Activated T-cell treated with anti-CD3 and anti-CD28 coated beads, Interleukin-2, amount 50 U/mL, for 4 hours (primary cell): ENCODE measurements at regions not wholly inside any gene's neighbourhood (a gene's known extent, or its start where the extent isn't known, plus 50 kb on each side); places are given as distances from the start of the nearest gene placed in this dataset.

ENCODE experiments used
- ATAC-seq, 2 donors: fragments of 200-7000 bp; cut with Tn5 transposase; one replicate each; pipeline ENCODE4 v1.10.0; 2021
- DNase-seq: peaks from one replicate; pipeline ENCODE4 v3.0.0-alpha.2; 2020
- H3K27me3 Mint-ChIP-seq: one replicate; pipeline ENCODE4 v1.8.0; 2021; ENCODE audit warnings: low read depth, mixed read lengths
- H3K36me3 Mint-ChIP-seq: one replicate; pipeline ENCODE4 v1.8.0; 2022; ENCODE audit warnings: mixed read lengths; ENCODE audit not compliant: insufficient read depth
- H3K4me1 Mint-ChIP-seq: one replicate; pipeline ENCODE4 v1.8.0; 2021; ENCODE audit warnings: low read depth, mixed read lengths
- H3K4me3 Mint-ChIP-seq: one replicate; pipeline ENCODE4 v1.8.0; 2021; ENCODE audit warnings: mild to moderate bottlenecking, moderate library complexity, mixed read lengths
- H3K9me3 Mint-ChIP-seq: one replicate; pipeline ENCODE4 v1.8.0; 2021; ENCODE audit warnings: mixed read lengths

DNA sequence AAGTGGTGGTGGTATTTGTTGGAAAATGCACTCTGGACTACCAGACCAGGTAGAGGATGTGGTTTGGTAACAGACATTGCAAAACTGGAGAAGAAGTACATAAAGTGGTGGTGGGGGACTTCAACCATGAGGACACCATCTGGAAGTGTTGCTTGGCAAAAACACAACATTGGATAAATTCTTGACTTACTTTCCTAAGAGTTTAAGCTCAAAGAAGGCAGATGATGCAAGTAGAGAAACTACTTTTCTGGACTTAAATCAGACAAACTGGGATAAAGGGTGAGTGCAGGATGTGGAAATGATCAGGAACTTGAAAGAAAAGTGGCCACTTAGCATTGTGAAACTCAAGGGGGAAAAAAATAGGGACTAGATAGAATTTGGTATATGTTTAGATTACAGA, 487.4 kb downstream of the ZEB2 start:
- no peaks in the 10 kb centered on the region for H3K9me3 Mint-ChIP-seq
- no peaks in the 10 kb centered on the region for H3K4me1 Mint-ChIP-seq
- no peak overlapping the region for H3K4me3 Mint-ChIP-seq
- DNase-seq (no peak), ATAC-seq (no peak)
- peaks cover 2% of the 10 kb centered on the region for H3K36me3 Mint-ChIP-seq
- no peaks in the 10 kb centered on the region for H3K27me3 Mint-ChIP-seq

DNA sequence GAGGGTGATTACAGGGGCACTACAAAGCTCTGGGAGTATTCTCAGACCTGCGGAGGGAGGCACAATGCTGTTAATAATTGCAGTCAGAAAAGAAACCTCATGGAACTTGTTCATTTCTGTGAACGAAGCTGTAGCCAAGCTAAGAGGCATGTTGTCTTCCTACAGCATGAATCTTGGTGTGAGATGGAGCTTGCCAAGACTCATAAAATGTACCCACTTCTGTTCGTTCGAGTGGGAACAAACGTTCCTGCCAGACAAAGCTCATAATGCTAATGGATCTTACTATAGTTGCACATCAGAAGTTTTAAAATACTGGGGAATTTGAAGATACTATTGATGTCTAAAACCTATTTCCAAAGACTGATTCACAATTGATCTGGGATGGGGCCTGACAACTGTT, 489.1 kb downstream of the ZEB2 start:
- no peak for ATAC-seq
- Mint-ChIP-seq H3K9me3 (no peaks in the 10 kb centered on the region), H3K4me1 (no peaks in the 10 kb centered on the region), H3K27me3 (no peaks in the 10 kb centered on the region), H3K4me3 (no peak overlapping the region), H3K36me3 (peaks cover 5% of the 10 kb centered on the region)
- DNase-seq = no peak

DNA sequence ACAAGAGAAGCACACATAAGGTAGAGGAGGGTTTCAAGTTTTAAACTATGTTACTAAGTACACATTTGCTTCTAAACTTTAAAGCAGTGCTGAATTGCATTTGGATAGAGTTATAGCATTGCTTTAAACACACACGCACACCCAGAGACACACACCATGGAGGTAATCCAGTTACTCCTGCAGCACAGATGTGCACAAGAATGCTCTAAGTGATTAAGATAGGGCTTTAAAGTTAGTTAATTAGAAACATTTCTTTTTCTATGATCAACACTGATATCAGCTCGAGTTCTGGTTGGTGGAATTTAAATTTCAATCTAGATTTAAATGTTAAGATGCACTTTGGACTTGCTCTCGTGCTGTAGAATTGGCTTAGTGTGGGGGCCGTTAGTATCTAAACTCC, 492.3 kb downstream of the ZEB2 start:
- no peaks in the 10 kb centered on the region for H3K27me3 Mint-ChIP-seq
- DNase-seq (no peak), ATAC-seq (no peak)
- no peaks in the 10 kb centered on the region for H3K9me3 Mint-ChIP-seq
- peaks cover 4% of the 10 kb centered on the region for H3K36me3 Mint-ChIP-seq
- no peaks in the 10 kb centered on the region for H3K4me1 Mint-ChIP-seq
- no peak overlapping the region for H3K4me3 Mint-ChIP-seq

DNA sequence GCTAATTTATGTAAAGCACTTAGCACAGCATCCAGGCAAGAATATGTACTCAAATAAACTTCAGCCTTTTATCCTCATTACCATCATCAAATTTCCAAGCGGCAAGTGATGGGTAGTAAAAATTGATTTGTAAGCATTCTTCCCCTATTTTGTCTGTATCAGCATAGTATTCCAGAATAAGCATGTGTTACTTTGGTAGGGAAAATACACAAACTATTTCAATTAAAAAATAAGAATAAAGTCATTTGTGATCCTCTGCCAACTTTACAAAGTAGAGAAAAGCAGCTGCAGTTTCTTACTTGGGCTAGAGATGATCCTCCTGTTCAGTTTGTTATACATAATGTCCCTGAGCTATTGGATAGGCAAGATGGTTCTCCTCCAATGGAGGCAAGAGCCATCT, 493.2 kb downstream of the ZEB2 start:
- peaks cover 3% of the 10 kb centered on the region for H3K36me3 Mint-ChIP-seq
- no peaks in the 10 kb centered on the region for H3K27me3 Mint-ChIP-seq
- no peaks in the 10 kb centered on the region for H3K9me3 Mint-ChIP-seq
- ATAC-seq (no peak), DNase-seq (no peak)
- no peak overlapping the region for H3K4me3 Mint-ChIP-seq
- no peaks in the 10 kb centered on the region for H3K4me1 Mint-ChIP-seq

DNA sequence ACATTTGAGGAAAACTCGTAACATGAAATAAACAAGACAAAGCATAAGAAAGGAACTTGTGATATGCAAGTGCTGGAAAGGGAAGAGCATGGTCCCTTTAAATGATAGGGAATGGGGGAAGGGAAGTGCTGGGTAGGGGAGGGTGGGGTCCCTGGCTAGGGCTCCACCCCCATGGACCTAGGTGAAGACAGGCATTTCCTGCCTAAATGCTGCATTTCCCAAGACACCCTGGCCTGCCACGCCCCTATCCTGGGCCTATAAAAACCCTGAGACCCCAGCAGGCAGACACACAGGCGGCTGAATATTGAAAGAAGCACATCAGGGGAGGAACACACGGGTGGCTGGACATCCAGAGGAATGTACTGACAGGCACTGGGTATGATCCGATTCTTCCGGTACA, 499.9 kb downstream of the ZEB2 start:
- Mint-ChIP-seq H3K27me3 (no peaks in the 10 kb centered on the region), H3K9me3 (no peaks in the 10 kb centered on the region), H3K36me3 (peaks cover 2% of the 10 kb centered on the region), H3K4me3 (no peak overlapping the region), H3K4me1 (no peaks in the 10 kb centered on the region)
- DNase-seq (no peak), ATAC-seq (no peak)

DNA sequence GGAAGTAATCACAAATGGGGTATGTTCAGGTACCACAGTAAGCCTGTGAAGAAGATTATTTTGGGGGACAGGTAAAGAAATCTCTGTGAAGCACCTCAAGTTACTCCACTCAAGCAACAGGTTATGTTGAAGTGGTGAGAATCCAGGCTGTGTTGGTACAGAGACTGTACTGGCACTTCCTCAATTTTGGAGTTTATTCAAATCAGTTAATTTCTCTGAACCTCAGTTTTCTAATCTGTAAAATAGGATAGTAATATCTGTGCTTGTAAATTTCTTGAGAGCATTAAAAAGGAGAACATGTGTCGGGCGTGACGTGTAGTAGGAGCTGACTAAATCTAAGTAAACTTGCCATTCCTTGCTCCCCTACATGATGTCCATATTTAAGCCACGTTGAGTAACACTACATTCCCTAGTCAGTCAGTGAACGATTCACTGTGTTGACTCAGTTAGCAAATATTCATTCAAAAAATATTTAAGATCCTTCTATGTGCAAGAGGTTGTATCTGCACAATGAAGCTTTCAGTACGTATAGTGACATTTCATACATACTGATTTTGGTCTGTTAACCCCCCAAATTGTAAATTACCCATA, 504.2 kb downstream of the ZEB2 start:
- no peak for DNase-seq
- no peak for ATAC-seq
- no peaks in the 10 kb centered on the region for H3K4me1 Mint-ChIP-seq
- no peaks in the 10 kb centered on the region for H3K27me3 Mint-ChIP-seq
- H3K9me3 Mint-ChIP-seq = no peaks in the 10 kb centered on the region
- peaks cover 6% of the 10 kb centered on the region for H3K36me3 Mint-ChIP-seq
- H3K4me3 Mint-ChIP-seq = no peak overlapping the region

DNA sequence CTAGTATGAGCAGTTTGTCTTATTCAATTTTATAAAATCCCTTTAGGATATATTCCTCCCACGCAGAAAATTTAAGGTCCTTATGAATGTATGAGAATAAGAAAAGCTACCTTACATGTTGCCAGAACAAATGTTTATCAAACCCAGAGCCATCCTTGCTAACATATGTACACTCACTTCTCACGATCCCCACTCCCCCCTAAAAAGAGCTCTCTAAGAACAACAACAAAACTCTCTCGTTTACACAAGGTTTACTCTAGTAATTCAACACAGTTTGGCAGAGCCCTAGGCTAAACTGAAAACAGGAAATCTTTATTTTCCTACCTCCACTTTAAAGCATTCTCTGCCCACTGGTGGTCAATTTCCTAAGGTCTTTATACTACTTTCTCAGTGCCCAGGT, 504.9 kb downstream of the ZEB2 start:
- Mint-ChIP-seq H3K36me3 (peaks cover 6% of the 10 kb centered on the region), H3K4me3 (no peak overlapping the region), H3K9me3 (no peaks in the 10 kb centered on the region), H3K27me3 (no peaks in the 10 kb centered on the region), H3K4me1 (no peaks in the 10 kb centered on the region)
- ATAC-seq (no peak), DNase-seq (no peak)

DNA sequence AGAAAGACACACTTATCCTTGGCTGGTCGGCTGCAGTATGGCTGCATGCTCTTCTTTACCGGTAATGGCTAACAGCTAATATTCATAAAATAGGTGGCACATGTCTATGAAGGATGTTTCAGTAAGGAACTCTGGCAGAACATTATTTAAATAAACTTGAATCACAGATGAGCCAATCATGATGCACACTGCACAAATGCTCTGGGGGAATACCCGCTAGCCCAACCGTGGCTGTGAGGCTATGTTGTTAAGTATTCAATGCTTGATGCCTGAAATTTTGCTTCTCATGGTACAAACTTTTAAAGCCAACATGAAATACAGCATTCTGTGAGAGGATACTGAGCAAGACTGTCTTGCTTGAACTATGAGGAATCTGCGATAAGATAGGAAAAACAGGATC, 505.8 kb downstream of the ZEB2 start:
- no peak for DNase-seq
- Mint-ChIP-seq H3K4me1 (no peaks in the 10 kb centered on the region), H3K36me3 (peaks cover 6% of the 10 kb centered on the region), H3K9me3 (no peaks in the 10 kb centered on the region), H3K4me3 (no peak overlapping the region), H3K27me3 (no peaks in the 10 kb centered on the region)
- no peak for ATAC-seq

DNA sequence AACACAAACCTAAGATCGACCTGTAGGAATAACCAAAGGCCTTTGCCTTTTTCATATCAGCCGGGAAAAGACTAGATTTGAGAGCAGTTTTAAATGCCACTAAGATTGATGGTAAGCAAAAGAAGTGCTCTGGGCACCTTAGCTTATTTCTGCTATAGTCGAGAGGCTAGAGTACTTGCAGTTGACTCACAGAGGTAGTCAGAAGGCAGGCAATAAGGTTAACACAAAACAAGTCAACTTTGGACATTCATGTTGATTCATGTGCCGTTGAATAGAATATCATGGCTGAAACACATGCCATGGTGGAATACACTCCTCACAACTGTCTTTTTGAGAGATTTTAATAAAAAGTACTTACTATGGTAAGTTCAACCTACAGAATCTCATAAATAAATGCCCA, 507.6 kb downstream of the ZEB2 start:
- DNase-seq (no peak), ATAC-seq (no peak)
- peaks cover 13% of the 10 kb centered on the region for H3K36me3 Mint-ChIP-seq
- no peak overlapping the region for H3K4me3 Mint-ChIP-seq
- H3K9me3 Mint-ChIP-seq = no peaks in the 10 kb centered on the region
- no peaks in the 10 kb centered on the region for H3K27me3 Mint-ChIP-seq
- no peaks in the 10 kb centered on the region for H3K4me1 Mint-ChIP-seq

DNA sequence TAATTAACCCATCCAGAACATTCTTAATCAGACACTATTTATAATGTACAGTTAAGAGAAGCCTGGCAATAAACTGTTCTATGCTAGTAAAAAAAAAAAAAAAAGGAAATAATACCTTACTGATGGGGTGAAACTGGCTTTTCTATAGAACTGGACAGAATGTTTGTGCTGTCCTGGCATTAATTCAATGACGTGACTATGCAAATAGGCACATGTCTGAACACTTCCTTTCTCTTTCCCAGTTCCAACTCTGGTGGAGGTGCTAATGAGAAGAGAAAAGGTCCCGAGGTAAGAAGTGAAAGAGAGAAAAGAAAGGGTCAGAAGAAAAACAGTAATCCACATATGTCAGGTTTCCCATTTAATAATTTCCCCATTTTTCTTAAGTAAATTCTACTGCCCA, 508.4 kb downstream of the ZEB2 start:
- Mint-ChIP-seq H3K4me3 (no peak overlapping the region), H3K27me3 (no peaks in the 10 kb centered on the region), H3K36me3 (peaks cover 18% of the 10 kb centered on the region), H3K4me1 (no peaks in the 10 kb centered on the region), H3K9me3 (no peaks in the 10 kb centered on the region)
- DNase-seq (no peak), ATAC-seq (no peak)

DNA sequence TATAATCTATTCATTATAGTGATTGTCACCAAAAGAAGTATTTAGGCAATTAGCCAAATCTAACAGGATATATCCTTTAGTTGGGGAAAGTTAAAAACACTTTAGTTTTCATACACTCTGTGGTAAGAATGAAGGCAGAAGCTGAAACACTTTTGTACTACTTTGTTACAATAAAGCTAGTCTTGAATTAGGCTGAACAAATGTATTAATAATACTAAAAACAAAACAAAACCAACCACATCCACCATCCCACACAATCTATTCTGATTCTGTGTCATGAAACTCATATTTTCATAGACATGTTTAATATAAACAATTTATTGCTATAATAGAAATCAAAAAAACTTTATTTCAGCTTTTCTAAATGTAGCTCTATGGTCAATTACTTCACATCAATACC, 508.8 kb downstream of the ZEB2 start:
- no peak for ATAC-seq
- Mint-ChIP-seq H3K36me3 (peaks cover 21% of the 10 kb centered on the region), H3K27me3 (no peaks in the 10 kb centered on the region), H3K4me3 (no peak overlapping the region), H3K4me1 (no peaks in the 10 kb centered on the region), H3K9me3 (no peaks in the 10 kb centered on the region)
- no peak for DNase-seq

DNA sequence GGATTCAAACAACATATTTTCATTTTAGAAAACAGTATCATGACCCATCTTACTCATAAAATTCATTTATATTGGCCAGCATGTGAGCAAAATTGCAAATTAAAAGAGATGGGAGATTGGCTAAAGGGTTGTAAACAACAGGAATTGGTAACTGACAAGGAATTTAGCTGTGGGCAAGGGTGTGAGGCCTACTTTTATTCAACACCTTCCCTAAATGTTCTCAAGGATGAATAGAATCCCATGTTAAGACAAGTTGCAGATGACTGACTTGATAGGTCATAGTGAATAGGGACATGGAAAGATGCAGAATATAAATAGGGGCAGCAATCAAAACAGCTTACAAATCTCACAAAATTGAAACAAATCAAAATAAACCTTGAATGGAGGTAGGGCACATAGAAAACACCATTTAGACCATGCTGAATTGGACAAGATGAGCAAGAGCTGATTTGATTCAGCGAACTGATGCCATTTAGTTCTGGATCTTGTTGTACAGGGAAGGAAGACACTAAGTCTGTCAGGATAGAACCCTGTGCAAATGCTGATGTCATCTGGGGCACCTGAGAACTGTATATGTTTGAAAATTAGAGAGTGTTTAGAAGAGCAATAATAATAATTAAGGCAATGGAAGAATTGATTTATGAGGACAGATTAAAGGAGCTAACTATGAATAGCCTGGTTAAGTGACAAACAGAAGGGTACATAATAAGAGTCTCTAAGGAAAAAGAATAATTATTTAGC, 509.7 kb downstream of the ZEB2 start:
- no peaks in the 10 kb centered on the region for H3K27me3 Mint-ChIP-seq
- no peaks in the 10 kb centered on the region for H3K4me1 Mint-ChIP-seq
- H3K36me3 Mint-ChIP-seq = peaks cover 21% of the 10 kb centered on the region
- no peaks in the 10 kb centered on the region for H3K9me3 Mint-ChIP-seq
- ATAC-seq = no peak
- no peak for DNase-seq
- H3K4me3 Mint-ChIP-seq = no peak overlapping the region

DNA sequence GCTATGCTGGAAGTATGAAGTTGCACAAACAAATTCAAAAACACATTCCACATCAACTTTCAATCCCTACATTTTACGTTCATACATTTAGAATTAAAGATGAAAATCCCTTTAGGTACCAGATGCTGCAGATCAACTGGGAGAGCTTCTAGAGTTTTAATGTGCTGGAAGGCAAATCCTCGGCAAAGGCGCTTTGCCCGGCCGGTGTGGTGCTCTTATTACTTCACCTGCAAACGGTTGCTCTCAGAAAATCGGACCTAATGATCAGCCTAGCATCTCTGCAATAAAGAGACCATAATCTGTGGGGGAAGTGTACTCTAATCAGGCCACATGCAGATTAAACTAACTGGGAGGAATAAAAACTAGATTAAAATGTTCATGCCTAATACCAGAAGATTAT, 513.8 kb downstream of the ZEB2 start:
- no peaks in the 10 kb centered on the region for H3K4me1 Mint-ChIP-seq
- no peak for DNase-seq
- H3K36me3 Mint-ChIP-seq = peaks cover 18% of the 10 kb centered on the region
- H3K4me3 Mint-ChIP-seq = no peak overlapping the region
- no peaks in the 10 kb centered on the region for H3K27me3 Mint-ChIP-seq
- ATAC-seq = no peak
- no peaks in the 10 kb centered on the region for H3K9me3 Mint-ChIP-seq

DNA sequence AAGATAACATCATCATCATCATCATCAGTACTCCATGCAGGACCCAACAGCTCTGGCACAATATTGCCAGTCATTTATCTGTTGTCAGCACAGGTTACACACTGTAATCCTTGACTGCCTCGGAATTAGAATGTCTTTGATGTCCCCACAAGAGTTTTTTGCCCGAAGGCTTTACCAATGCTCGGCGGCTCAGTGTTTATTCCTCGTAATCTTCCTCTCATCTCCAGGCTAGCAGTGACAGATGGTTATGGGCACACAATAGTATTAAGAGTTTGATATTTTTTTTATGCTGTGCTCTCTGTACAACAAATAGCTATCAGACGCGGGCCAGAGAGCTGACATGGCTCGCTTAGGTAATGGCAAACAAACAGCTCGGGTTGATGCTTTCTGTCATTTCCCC, 515.2 kb downstream of the ZEB2 start:
- no peak overlapping the region for H3K4me3 Mint-ChIP-seq
- H3K9me3 Mint-ChIP-seq = no peaks in the 10 kb centered on the region
- ATAC-seq = no peak
- DNase-seq = no peak
- no peaks in the 10 kb centered on the region for H3K4me1 Mint-ChIP-seq
- no peaks in the 10 kb centered on the region for H3K27me3 Mint-ChIP-seq
- H3K36me3 Mint-ChIP-seq = peaks cover 18% of the 10 kb centered on the region

DNA sequence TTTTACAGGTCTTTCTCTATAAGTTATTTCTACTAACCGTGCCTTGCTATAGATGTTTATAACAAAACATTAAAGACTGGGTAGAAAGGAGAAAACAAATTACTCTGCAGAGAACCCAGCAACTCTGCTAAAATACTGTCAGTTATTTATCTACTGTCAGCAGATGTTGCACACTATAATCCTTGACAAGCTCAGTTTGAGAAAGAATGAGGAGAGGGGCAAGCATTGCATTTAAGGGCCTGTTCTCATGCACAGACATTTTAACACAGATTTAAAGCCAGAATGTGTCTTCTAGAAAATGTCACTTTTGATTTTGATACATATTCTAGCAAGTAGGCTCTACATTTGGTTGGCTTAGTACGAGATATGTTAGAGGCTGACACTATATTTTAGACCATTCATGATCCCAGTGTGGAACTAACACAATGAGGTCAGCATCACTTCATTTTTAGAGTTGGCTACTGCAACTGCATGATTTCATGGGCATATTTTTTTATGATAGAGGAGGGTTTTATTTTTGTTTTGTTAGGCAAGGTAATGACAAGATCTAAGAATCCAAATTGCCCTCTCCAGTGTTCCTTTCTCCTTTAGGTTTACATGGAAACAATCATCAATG, 516.4 kb downstream of the ZEB2 start:
- peaks cover 14% of the 10 kb centered on the region for H3K36me3 Mint-ChIP-seq
- no peak overlapping the region for H3K4me3 Mint-ChIP-seq
- DNase-seq = no peak

More for the DNA sequence above, 516.4 kb downstream of the ZEB2 start:
- no peak for ATAC-seq
- no peaks in the 10 kb centered on the region for H3K9me3 Mint-ChIP-seq
- H3K4me1 Mint-ChIP-seq = no peaks in the 10 kb centered on the region
- H3K27me3 Mint-ChIP-seq = no peaks in the 10 kb centered on the region
